HG02610 (cell line): ENCODE measurements at regions not wholly inside any gene's neighbourhood (a gene's known extent, or its start where the extent isn't known, plus 50 kb on each side); places are given as distances from the start of the nearest gene placed in this dataset.

Source experiments
- ATAC-seq: cut with Tn5 transposase; IDR thresholded peaks from one replicate; pipeline ENCODE4 v1.9.1; 2021; ENCODE audit warnings: mild to moderate bottlenecking, moderate library complexity; ENCODE audit not compliant: unreplicated experiment

GRCh38 chr1:190540366-190540765 lies 62.7 kb upstream of the BRINP3 start:
- no peak for ATAC-seq

- no peak for ATAC-seq
These were observed 74.0 kb upstream of the BRINP3 start for GRCh38 chr1:190551638-190552037.

GRCh38 chr1:190560161-190560681 lies 82.6 kb upstream of the BRINP3 start:
- no peak for ATAC-seq

- no peak for ATAC-seq
These were observed 85.6 kb upstream of the BRINP3 start for GRCh38 chr1:190563230-190563629.

GRCh38 chr1:190564117-190564516 lies 86.5 kb upstream of the BRINP3 start:
- no peak for ATAC-seq

- no peak for ATAC-seq
These were observed 100.4 kb upstream of the BRINP3 start for GRCh38 chr1:190578017-190578416.

- no peak for ATAC-seq
These were observed 100.9 kb upstream of the BRINP3 start for GRCh38 chr1:190578526-190578925.

GRCh38 chr1:190579552-190580193 lies 102.0 kb upstream of the BRINP3 start:
- ATAC-seq, result no peak

GRCh38 chr1:190583862-190584261 lies 106.2 kb upstream of the BRINP3 start:
- ATAC-seq, result no peak

GRCh38 chr1:190588424-190588823 lies 110.8 kb upstream of the BRINP3 start:
- no peak for ATAC-seq

GRCh38 chr1:190595438-190595837 lies 117.8 kb upstream of the BRINP3 start:
- ATAC-seq, result no peak

GRCh38 chr1:190597294-190597693 lies 119.6 kb upstream of the BRINP3 start:
- ATAC-seq, result no peak

- ATAC-seq, result no peak
These were observed 122.0 kb upstream of the BRINP3 start for GRCh38 chr1:190599670-190600069.

- ATAC-seq, result no peak
These were observed 124.7 kb upstream of the BRINP3 start for GRCh38 chr1:190602325-190602724.

- ATAC-seq, result no peak
These were observed 130.6 kb upstream of the BRINP3 start for GRCh38 chr1:190608282-190608681.

GRCh38 chr1:190615818-190616217 lies 138.2 kb upstream of the BRINP3 start:
- no peak for ATAC-seq

GRCh38 chr1:190616235-190616634 lies 138.6 kb upstream of the BRINP3 start:
- ATAC-seq, result no peak

GRCh38 chr1:190619724-190620123 lies 142.1 kb upstream of the BRINP3 start:
- no peak for ATAC-seq

GRCh38 chr1:190633488-190633887 lies 155.8 kb upstream of the BRINP3 start:
- ATAC-seq, result no peak

GRCh38 chr1:190634134-190634533 lies 156.5 kb upstream of the BRINP3 start:
- ATAC-seq, result no peak

GRCh38 chr1:190649553-190649952 lies 171.9 kb upstream of the BRINP3 start:
- ATAC-seq, result no peak

GRCh38 chr1:190658907-190659306 lies 181.2 kb upstream of the BRINP3 start:
- ATAC-seq, result no peak

GRCh38 chr1:190663962-190664361 lies 186.3 kb upstream of the BRINP3 start:
- ATAC-seq, result peak; percentile 91
